ENCODE measurements at regions not wholly inside any gene's neighbourhood (a gene's known extent, or its start where the extent isn't known, plus 50 kb on each side); places are given as distances from the start of the nearest gene placed in this dataset.
"Not testable (repeated sequence)": the region's sequence is repeated elsewhere in the genome, so short reads cannot be mapped to it uniquely, and the experiment has no call there.

DNA sequence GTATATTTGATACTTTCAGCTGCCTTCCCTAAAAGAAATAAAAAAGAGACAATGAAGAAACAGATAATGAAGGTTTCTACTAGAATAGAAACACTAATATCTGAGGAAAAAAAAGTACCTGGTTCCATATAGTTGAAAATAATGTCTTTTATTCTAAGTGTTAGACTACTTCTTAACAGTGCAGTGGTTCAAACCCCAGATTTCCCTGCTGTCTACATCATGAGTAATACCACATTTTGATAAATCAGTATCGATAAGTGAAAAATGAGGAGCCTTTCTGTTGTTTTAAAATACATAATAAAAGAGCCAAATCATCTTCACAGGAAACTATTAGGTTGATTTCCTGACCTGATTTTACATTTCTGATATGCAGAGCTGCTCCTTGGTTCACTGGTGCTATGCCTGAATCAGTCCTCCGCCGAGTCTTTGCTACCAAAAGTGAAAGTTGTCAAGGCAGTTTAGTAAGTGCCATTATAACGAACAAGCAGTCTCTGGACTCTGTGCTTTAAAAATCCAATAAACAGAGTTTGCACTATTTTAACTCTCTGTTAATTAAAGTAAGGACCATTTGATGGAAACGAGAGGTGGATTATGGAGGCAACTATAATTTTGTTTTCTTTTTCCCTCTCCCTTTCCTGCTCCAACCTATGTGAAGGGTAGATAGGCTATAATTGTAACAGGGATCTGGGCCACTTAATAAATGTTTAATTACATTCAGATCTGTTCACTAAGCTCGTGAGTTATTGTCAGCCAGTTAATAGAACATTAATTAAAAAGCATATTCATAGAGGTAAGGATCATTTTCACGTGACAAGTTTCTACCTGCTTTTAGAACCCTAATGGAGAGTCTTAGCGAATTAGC lies 724.5 kb upstream of the RAG2 start:
- DNase-seq (ENCODE audit: low spot score), result no peak

DNA sequence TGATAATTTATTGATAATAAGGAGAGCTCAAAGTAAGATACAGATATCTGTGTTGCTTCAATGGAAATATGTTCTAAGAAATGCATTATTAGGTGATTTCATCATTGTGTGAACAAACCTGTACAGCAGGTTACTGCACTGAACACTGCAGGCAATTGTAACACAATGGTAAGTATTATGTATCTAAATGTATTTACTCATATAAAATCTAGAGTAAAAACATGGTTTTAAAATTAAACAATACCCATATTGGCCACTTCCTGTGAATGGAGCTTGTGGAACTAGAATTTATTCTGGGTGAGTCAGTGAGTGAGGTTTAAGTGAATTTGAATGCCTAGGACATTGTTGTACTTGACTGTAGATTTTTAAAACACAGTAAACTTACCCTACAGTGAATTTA lies 722.9 kb upstream of the RAG2 start:
- no peak for DNase-seq (ENCODE audit: low spot score)

DNA sequence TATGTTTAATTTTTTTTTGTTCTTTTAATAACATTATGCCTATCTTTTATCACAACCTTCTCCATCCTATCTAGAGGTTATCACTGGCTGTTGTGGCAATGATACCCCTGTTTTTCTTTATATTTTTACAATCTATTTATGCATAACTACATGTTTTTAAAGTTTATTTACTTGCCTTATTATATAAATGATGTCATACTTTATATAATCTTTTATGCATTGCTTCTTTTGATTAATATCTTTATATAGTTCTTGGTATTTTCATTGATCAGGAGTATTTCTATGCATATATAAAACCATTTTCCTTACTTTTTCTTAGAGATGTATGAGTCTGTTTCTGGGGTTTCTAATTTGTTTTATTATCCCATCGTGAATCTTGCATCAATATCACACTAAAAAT lies 719.8 kb upstream of the RAG2 start:
- DNase-seq (ENCODE audit: low spot score), result no peak

DNA sequence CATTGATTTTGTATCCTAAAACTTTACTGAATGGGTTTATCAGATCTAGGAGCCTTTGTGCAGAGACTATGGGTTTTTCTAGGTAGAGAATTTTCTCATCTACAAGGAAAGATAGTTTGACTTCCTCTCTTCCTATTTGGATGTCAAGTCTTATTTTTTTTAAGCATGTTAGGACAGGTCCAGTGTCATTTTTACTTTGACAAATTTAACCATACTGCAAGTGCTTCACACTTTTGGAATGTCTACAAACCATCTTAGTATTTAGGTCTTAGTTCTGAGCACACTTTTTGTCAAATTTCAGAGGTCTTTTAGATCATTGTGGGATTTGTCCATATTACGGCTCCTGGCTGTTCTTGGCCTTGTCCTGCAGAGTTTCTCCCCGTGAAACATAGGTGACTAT lies 715.2 kb upstream of the RAG2 start:
- DNase-seq (ENCODE audit: low spot score), result no peak

DNA sequence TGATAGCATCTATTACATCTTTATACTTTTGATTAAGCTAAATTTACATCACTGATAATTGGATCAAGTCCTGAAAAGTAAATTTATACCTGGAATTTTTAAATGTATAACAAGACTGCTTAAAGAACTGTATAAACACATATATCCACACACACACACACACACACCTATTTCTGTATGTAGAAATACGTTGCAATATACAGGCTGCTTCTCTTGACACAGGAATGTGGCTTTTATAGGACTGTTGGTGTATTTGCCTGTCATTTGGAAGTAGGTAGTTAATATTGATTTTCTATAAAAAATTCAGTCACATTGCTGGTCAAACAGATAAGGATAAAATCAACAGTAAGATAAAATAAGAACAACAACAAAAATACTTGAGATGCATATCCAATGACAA lies 708.5 kb upstream of the RAG2 start:
- no peak for DNase-seq (ENCODE audit: low spot score)

DNA sequence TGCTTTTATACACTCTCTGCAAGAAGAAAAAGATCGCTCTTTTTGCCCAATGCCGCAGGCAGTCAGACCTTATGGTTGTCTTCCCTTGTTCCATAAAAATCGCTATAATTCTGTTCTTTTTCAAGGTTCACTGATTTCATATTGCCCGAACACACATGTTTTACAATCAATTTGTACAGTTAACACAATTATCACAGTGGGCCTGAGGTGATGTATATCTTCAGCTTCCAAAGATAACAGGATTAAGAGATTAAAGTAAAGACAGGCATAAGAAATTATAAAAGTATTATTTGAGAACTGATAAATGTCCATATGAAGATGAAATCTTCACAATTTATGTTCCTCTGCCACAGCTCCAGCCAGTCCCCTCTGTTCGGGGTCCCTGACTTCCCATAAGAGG lies 703.4 kb upstream of the RAG2 start:
- DNase-seq (ENCODE audit: low spot score), result not testable (repeated sequence)

DNA sequence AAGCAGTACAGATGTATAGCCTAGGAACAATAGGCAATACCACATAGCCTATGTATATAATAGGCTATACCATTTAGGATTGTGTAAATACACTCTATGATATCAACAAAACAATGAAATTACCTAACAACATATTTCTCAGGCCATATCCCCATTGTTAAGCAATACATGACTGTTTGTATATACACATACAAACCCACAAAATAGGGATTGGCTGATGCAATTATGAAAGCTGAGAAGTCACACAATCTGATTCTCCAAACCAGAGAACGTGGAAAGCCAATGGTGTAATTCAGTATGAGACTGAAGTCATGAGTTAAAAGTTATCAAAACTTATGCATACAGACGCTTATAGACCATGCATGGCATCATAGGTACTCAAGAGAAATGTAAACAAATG lies 700.1 kb upstream of the RAG2 start:
- DNase-seq (ENCODE audit: low spot score), result no peak

DNA sequence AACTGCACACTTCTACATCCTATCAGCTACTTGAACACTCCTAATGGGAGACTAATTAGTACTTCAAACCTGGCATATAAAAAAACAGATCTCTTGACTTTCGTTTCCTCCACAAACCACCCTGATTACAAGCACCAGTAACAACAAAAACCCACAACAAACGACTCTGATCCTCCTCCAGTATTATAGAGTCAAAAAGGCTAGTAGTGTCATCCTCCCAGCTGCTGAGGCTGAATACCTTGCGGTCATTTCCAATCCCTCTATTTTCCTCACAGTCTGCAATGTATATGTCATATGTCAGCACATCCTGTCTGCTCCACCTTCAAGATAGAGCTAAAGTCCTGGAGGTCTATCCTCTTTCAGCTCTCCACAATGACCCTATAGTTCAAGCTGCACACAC lies 688.9 kb upstream of the RAG2 start:
- DNase-seq (ENCODE audit: low spot score), result no peak

DNA sequence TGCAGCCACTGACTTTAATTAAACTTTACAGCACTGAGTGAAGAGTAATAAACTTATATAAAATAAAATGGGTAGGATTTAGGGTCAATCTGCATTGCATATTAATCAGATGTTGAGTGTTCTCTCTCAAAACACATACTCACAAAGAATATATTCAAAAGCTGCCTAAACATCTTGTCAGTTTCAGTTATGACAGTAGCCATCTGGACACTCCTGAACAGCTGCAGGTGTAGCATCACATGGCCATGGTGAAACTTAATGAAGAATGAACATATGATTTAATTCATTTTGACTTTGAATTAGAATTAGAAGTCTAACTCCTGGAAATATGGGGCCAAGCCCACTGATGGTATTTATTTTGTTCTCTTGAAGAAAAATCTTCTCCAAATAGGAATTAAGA lies 684.3 kb upstream of the RAG2 start:
- DNase-seq (ENCODE audit: low spot score), result no peak

DNA sequence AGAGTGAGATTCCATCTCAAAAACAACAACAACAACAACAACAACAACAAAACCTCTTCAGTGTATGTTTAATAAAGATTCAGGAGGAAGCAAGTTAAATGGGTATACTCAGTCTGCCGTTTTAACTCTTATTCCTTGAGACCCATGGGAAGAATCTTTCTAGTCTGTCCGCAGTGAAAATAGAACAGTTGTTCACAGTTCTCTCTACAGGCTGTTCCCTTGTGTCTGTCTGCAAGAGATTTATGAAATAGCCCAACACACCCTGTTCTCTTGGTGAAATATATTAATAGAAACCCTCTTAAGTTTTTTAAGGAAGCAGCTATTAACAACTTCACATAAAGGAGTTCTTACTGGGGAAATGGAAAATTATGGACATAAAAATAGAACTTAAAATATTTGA lies 682.2 kb upstream of the RAG2 start:
- DNase-seq (ENCODE audit: low spot score), result no peak

DNA sequence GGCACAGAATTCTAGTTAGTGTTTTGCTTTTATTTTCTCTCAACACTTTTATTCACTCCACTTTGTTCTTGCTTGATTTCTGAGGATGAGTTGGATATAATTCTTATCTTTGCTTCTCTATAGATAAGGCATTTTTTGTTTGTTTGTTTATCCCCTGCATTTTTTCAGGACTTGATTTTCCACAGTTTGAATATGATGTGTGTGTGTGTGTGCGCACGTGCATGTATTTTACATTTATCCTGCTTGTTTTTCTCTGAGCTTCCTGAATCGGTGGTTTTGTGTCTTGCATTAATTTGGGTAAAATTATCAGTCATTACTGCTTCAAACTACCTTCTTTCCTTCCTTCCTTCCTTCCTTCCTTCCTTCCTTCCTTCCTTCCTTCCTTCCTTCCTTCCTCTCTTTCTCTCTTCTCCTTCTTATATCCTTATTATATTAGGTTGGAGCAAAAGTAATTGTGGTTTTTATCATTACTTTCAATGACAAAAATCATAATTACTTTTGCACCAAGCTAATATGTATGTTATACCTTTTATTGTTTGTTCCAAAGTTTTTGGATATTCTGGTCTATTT lies 679.9 kb upstream of the RAG2 start:
- DNase-seq (ENCODE audit: low spot score), result no peak

DNA sequence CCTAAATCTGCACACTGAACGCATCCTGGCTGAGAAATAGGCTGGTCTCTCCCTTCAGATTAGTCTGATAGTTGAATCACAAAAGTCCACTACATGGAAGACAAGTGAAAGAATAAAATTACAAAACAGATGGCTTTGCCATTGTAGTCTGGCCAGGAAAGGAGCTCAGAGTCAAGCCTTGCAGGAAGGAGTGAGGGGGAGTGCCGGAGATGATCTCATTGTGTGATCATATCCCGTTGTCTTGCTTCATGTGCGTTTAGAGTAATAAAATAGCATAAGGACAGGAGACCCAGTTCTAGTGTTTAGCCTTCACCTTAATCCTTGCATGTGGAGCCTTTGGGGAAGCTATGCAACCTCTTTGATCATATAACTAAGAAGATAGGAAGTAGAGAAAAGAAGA lies 666.7 kb upstream of the RAG2 start:
- no peak for DNase-seq (ENCODE audit: low spot score)

DNA sequence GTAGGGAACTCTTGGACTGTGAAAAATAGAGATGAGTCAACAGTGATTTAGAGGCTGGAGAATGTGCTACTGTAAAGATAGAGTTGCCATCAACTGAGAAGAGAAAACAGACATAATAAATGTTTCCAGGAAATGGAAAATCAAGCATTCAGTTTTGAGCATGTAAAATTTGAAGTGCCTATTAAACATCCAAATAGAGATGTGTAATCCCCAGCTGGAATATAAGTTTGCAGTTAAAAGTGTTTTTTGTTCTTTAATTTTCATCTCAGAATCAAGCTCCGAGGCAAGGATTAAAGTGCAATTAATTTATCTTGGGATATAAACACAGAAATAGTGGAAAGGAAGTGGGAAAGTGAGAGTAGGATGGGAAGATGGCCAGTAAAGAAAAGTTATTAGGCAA lies 666.0 kb upstream of the RAG2 start:
- DNase-seq (ENCODE audit: low spot score), result no peak

DNA sequence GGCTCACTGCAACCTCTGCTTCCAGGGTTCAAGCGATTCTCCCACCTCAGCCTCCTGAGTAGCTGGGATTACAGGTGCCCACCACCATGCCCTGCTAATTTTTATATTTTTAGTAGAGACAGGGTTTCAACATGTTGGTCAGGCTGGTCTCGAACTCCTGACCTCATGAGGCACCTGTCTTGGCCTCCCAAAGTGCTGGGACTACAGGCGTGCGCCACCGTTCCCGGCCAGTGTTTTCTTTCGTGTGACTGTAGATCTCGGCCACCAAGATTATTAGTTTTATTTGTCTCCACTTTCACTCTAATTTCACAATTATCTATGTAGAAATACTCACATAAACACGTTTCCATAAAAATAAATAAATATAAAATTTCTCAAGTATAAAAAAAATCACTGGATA lies 665.4 kb upstream of the RAG2 start:
- DNase-seq (ENCODE audit: low spot score), result not testable (repeated sequence)

DNA sequence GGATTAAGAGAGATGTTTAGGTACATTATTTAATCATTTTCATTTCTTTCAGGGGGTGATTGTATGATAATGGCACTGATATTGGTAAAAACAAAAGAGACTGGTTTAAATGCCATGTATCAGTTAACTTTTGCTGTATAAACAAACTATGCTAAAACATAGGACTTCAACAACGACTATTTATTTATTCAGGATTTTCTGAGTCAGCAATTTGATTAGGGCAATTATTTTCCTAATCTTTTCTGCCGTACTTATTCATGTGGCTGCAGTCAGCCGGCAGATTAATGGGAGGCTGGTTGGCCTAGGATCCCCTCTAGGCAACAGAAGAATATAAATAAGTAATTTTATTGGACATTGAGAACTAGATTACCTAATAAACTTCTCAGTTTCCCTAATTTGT lies 661.7 kb upstream of the RAG2 start:
- DNase-seq (ENCODE audit: low spot score), result no peak

DNA sequence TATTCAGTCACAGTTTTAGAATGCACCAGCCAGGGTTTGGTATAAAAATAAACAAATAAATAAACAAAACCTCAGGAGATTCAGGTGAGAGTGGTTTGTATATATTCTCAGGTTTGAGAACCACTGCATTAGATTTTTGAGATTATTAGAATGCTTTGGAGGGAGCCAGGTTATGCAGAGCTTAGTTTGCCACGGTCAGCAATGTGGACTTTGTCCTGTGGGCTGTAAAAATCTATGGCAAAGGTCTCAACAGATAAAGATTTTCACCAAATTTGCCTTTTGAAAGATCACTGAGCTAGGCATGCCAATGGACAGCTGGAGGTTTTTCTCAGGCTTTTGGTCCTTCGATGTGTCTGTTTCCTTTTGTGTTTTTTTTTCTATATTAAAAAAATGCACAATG lies 650.1 kb upstream of the RAG2 start:
- DNase-seq (ENCODE audit: low spot score), result no peak

DNA sequence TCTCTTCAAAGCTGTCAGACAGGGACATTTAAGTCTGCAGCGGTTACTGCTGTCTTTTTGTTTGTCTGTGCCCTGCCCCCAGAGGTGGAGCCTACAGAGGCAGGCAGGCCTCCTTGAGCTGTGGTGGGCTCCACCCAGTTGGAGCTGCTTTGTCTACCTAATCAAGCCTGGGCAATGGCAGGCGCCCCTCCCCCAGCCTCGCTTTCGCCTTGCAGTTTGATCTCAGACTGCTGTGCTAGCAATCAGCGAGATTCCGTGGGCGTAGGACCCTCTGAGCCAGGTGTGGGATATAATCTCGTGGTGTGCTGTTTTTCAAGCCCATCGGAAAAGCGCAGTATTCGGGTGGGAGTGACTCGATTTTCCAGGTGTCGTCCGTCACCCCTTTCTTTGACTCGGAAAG lies 648.1 kb upstream of the RAG2 start:
- not testable (repeated sequence) for DNase-seq (ENCODE audit: low spot score)

DNA sequence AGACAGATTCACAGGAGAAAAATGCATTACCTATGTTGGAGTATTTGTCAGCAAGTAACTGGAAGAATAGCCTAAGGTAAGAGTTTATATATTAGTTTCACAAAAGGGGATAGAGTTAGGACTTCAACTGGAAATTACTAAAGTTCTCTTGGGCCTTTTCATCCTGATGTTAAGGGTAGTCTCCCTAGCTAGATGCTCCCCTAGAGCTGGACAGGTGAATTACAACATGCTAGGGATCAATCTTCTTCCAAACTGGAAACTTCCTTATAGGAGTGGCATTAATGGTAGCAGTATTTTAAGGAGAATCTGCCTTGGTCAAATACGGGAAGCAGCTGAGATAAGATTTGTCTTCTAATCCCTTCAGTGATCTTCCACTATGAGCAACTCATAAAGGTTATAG lies 632.8 kb upstream of the RAG2 start:
- no peak for DNase-seq (ENCODE audit: low spot score)

DNA sequence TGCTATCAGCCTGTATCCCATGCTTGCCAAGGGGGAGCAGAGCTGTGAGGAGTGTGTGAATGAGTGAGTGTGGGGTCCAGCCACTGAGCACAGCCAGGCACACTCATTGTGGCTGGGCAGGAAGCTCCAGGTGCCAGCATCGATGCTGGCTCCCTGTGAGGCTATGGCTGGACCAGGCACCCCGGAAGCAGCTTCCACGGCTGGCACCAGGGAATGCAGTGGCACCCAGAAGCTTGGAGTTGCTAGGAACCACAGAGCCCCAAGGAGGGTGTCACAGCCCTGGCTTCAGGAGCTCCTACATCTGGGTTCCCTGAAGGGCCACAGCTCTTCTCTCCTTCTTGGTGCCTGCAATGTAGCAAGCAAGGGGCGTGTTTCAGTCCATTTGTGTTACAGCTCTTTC lies 625.9 kb upstream of the RAG2 start:
- DNase-seq (ENCODE audit: low spot score), result no peak

DNA sequence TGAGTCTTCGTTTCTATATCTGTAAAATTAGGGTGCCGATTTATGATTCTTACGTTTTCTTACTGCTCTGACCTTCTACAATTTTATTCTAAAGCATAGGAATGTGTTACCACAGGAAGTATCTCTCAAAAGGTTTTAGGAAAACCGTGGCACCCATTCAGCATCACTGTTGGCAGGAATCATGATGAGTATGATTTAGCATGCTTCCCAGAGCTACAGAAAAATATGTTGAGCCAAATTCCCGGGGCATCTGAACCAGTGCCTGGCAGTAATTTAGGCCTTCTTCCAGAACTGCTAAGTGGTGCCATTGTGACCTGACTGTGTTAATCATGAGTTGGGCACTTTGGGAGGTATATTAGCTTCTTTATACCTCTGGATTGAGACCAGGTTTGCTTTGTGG lies 605.0 kb upstream of the RAG2 start:
- DNase-seq (ENCODE audit: low spot score), result no peak

DNA sequence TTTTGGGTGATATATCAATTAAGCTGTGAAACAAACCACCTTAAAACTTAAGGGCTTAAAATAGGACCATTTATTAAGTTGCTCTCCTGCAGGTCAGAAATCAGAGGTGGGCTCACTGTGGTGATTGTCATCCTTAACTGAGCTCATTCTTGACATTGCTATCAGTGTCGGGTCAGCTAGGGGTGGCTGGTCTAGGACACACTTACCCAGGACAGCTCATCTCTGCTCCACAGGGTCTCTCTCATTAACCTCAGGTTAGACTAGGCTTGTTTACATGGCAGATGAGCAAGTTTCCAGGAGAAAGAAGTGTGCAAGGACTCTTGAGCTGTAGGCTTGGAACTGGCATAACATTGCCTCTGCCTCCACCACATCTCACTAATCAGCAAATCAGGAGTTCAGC lies 601.0 kb upstream of the RAG2 start:
- no peak for DNase-seq (ENCODE audit: low spot score)

DNA sequence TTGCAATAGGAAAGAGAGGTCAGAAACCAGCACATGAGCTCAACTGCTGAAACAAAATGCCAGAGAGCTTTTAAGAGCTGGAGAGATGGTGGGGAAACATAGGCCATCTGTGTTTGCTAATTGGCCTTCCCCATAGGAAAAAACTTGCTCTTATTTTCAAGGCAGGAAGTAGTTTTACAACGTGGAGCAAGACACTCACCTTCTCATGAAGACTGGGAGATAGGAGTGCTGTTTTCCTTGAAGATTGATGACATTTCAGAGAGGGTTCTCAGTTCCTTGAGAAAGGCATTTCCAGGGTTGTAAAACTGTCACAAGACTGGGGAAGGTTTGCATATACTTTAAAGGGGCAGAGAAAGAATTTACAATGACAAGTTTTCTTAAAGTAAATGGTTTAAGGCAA lies 586.3 kb upstream of the RAG2 start:
- DNase-seq (ENCODE audit: low spot score), result no peak

DNA sequence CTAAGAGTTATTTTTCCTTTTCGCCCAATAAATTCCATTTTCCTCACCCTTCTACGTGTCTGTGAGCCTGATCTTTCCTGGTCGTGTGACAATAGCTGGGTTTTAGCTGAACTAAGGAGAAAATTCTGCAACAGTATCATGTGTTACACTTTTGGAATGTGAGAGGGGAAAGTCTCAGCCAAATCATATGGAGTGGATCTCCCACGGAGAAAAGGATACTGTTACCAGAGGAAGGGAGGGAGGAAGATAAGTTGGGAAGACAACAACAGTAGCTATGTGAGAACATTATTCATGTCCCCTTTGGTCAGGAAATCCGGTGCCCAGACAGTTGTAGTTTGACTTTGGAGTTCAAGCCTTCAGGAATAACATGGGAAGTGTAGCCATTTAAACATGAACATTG lies 584.0 kb upstream of the RAG2 start:
- DNase-seq (ENCODE audit: low spot score), result no peak

DNA sequence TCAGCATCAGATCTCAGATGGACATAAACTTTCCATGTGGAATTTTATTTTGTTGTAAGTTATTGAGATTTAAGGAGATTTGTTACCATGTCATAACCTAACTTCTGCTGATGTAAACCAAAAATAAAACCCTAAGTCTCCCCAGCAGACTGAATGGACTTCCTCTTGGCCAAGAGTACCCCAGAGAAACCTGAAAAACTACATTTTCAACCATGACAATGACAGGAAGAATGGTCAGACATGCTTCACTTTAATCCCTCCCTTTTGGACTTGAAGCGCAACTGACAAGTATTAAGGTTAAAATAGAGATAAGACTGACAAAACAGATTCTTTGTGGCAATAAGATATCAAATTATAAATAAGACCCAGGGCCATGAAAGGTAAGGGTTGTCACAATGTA lies 579.7 kb upstream of the RAG2 start:
- DNase-seq (ENCODE audit: low spot score), result no peak
